GM21360 (cell line): ENCODE measurements at regions not wholly inside any gene's neighbourhood (a gene's known extent, or its start where the extent isn't known, plus 50 kb on each side); places are given as distances from the start of the nearest gene placed in this dataset.
"Not testable (repeated sequence)": the region's sequence is repeated elsewhere in the genome, so short reads cannot be mapped to it uniquely, and the experiment has no call there.

Experiments used
- ATAC-seq: cut with Tn5 transposase; IDR thresholded peaks from one replicate; pipeline ENCODE4 v1.9.1; 2021; ENCODE audit warnings: mild to moderate bottlenecking, moderate library complexity; ENCODE audit not compliant: unreplicated experiment

DNA sequence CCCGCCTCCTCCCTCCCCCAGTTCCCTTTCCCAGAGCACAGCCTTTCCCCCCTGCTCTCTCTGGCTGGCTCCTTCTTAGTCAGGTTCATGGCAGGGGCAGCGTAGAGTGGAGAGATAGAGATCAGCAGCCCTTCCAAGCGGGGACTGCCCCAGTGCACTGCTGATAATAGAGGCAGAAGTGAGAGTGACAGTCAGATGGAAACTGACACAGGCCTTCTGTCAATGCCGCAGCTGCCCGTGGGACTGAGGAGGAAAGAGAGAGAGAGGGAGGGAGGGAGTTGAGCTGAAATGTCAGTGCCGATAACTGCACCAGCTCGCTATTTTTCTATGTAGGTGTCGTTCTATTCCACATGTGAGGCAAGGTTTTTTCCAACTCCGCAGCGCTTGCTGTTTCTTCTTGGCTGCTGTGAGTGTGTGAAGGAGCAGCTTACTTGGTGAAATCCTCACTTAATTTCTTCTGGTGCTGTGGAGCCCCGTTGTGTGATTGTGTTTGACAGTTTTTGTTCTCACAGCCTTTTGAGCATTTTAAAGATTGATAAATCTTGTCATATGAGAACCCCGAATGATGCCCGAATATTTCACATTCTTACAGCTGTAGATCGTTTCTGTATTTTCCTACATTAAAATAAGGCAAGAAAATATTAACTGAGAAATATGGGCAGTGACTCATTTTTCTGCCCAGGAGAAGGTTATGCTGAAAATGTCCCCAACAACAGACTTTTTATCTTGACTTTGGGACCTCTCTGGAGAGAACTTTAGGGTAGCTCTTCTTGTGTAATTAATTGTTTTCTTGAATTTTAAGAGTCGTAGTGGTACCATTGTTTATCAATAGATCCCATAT, 386.4 kb upstream of the MMS22L start:
- ATAC-seq = peak; percentile 100

GRCh38 chr6:97674802-97675201, 391.8 kb upstream of the MMS22L start:
- ATAC-seq = no peak

- no peak for ATAC-seq
These were observed 394.6 kb upstream of the MMS22L start for GRCh38 chr6:97677626-97678025.

GRCh38 chr6:97687916-97688315, 404.9 kb upstream of the MMS22L start:
- ATAC-seq = no peak

- ATAC-seq = no peak
These were observed 406.2 kb upstream of the MMS22L start for GRCh38 chr6:97689078-97689754.

DNA sequence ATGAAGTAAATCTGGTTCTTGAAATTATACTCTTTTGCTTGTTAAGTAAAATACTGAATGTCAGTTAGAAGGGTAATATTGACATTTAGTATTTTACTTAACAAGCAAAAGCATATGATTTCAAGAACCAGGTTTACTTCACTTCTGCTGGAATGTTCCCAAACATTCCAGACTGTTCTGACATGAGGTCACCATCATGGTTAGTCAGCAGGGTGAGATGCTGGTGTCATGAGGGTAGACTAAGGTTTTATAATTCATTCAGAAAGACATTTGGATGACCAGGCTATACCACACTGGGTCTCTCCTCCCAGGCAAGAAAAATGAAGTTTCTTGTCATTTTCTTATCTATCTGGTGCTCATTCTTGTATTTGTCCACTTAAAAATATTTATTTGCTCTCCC, 414.4 kb upstream of the MMS22L start:
- ATAC-seq = no peak

GRCh38 chr6:97701801-97702200, 418.8 kb upstream of the MMS22L start:
- ATAC-seq = no peak

- no peak for ATAC-seq
These were observed 419.2 kb upstream of the MMS22L start for GRCh38 chr6:97702248-97702647.

DNA sequence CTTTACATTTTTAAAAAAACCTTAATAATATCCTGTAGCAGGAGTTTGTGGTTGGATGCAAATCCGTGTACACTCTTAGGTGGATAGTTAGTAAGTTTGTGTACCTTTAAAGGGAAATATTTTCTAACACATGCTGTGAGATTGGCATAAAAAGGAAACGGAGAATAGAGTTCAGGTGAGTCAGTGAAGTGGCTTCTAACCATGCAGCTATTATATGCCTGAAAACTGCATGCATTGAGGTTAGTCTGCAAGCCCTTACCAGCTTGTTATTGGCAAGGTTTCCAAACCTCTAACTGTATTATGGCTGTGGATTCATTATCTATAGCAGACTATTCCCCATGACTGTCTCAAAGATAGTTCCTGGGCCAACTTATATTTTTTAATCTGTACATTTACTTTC, 420.6 kb upstream of the MMS22L start:
- no peak for ATAC-seq

GRCh38 chr6:97705568-97705967, 422.6 kb upstream of the MMS22L start:
- ATAC-seq = no peak

GRCh38 chr6:97712751-97713150, 429.7 kb upstream of the MMS22L start:
- no peak for ATAC-seq

- no peak for ATAC-seq
These were observed 431.8 kb upstream of the MMS22L start for GRCh38 chr6:97714772-97715171.

GRCh38 chr6:97717086-97717485, 434.1 kb upstream of the MMS22L start:
- ATAC-seq = no peak

DNA sequence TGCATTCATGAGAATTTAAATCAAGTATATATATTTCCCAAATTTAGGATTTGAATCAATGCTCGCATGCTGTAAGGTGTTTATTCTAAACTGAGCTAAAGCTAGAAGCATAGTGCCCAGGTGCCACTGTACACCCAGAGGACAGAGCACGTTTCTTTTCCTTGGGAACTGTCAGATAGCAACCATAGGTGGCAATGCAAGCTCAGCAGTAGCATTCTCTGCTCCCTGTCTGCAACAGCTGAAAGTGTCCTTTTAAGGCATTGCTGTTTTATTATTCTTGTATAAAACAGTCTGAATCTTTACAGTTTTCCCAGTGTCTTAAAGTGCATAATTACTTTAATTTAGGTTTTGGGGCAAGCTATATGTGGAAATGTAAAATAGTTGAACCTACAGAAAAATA, 443.4 kb upstream of the MMS22L start:
- no peak for ATAC-seq

GRCh38 chr6:97732045-97732444, 449.0 kb upstream of the MMS22L start:
- no peak for ATAC-seq

DNA sequence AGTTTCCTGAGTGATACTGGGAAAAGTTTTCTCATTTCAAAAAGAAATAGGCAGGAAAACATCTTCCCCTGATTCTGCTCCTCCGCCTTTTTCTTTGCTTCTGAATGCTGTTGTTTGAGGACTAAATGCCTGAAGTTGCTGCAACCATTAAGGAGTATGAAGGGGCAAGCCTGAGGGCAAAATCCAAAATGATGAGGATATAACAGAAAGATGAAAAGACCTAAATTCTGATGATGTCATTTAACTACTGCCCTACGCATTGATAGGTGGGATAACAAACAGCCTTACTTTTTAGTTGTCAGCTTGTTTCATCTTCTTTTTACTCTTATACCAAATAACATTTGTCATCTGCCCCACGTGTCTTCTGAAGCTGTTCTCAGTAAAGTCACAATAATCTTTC, 474.6 kb upstream of the MMS22L start:
- no peak for ATAC-seq

- ATAC-seq = no peak
These were observed 482.4 kb upstream of the MMS22L start for GRCh38 chr6:97765461-97765860.

- no peak for ATAC-seq
These were observed 488.4 kb upstream of the MMS22L start for GRCh38 chr6:97771372-97771771.

GRCh38 chr6:97775012-97775411, 492.0 kb upstream of the MMS22L start:
- ATAC-seq = no peak

- no peak for ATAC-seq
These were observed 495.4 kb upstream of the MMS22L start for GRCh38 chr6:97778290-97779038.

GRCh38 chr6:97779039-97779766, 496.2 kb upstream of the MMS22L start:
- ATAC-seq = not testable (repeated sequence)
